ENCODE measurements at regions not wholly inside any gene's neighbourhood (a gene's known extent, or its start where the extent isn't known, plus 50 kb on each side); places are given as distances from the start of the nearest gene placed in this dataset.

DNA sequence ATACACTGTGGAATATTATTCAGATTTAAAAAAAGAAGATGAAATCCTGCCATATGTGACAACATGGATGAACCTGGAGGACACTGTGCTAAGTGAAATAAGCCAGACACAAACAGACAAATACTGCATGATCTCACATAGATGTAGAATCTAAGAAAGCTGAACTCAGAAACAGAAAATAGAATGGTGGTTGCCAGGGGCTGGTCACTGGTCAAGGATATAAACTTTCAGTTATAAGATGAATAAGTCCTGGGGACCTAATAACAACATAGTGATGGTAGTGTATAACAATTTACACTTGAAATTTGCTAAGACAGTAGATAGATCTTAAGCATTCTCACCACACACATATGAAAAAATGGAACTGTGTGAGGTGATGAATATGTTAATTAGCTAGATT is 161.3 kb upstream of the TMCC3 start:
- no peaks in the 10 kb centered on the region for H3K9me2 ChIP-seq (ENCODE audit: insufficient read depth, low read length)
- TF ChIP-seq TAF1 (IDR thresholded peaks at IDR 0.05; ENCODE audit: low read depth) (no peak), MXI1 (conservative IDR thresholded peaks at IDR 0.05; ENCODE audit: poor library complexity, severe bottlenecking) (no peak), EZH2 (IDR thresholded peaks at IDR 0.05; ENCODE audit: borderline replicate concordance, insufficient read depth, low read length, poor library complexity, severe bottlenecking) (no peak), RAD21 (conservative IDR thresholded peaks at IDR 0.05) (no peak), EP300 (conservative IDR thresholded peaks at IDR 0.05; ENCODE audit: poor library complexity, severe bottlenecking) (no peak), CTCF (IDR thresholded peaks at IDR 0.05; ENCODE audit: poor library complexity, severe bottlenecking) (no peak), POLR2AphosphoS5 (IDR thresholded peaks at IDR 0.05) (no peak), SMC3 (conservative IDR thresholded peaks at IDR 0.05; ENCODE audit: poor library complexity) (no peak)
- TF ChIP-seq, protein P1, sequence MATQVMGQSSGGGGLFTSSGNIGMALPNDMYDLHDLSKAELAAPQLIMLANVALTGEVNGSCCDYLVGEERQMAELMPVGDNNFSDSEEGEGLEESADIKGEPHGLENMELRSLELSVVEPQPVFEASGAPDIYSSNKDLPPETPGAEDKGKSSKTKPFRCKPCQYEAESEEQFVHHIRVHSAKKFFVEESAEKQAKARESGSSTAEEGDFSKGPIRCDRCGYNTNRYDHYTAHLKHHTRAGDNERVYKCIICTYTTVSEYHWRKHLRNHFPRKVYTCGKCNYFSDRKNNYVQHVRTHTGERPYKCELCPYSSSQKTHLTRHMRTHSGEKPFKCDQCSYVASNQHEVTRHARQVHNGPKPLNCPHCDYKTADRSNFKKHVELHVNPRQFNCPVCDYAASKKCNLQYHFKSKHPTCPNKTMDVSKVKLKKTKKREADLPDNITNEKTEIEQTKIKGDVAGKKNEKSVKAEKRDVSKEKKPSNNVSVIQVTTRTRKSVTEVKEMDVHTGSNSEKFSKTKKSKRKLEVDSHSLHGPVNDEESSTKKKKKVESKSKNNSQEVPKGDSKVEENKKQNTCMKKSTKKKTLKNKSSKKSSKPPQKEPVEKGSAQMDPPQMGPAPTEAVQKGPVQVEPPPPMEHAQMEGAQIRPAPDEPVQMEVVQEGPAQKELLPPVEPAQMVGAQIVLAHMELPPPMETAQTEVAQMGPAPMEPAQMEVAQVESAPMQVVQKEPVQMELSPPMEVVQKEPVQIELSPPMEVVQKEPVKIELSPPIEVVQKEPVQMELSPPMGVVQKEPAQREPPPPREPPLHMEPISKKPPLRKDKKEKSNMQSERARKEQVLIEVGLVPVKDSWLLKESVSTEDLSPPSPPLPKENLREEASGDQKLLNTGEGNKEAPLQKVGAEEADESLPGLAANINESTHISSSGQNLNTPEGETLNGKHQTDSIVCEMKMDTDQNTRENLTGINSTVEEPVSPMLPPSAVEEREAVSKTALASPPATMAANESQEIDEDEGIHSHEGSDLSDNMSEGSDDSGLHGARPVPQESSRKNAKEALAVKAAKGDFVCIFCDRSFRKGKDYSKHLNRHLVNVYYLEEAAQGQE (IDR thresholded peaks at IDR 0.05; ENCODE audit: borderline replicate concordance): no peak
- H4K20me1 ChIP-seq (ENCODE audit: insufficient read depth): no peaks in the 10 kb centered on the region
- no peaks in the 10 kb centered on the region for H3F3A ChIP-seq (ENCODE audit: insufficient read depth, low read length, poor library complexity, severe bottlenecking)
- H3K27me3 ChIP-seq (ENCODE audit: insufficient read depth, low read depth, low read length): no peaks in the 10 kb centered on the region
- no peak overlapping the region for H3K4me2 ChIP-seq (ENCODE audit: low read length)
- no peak overlapping the region for H3K4me3 ChIP-seq (ENCODE audit: low read length)
- no peak overlapping the region for H2AFZ ChIP-seq (ENCODE audit: low read depth, low read length)
- H3K9me3 ChIP-seq (ENCODE audit: low read length): peaks cover 10% of the 10 kb centered on the region
- no peak overlapping the region for H3K27ac ChIP-seq (ENCODE audit: low read length)
- no peaks in the 10 kb centered on the region for H3K79me2 ChIP-seq (replicated peaks; ENCODE audit: insufficient read depth, low read length)
- H3K36me3 ChIP-seq (ENCODE audit: insufficient read depth, low read length): no peaks in the 10 kb centered on the region
- no peak overlapping the region for H3K9ac ChIP-seq (ENCODE audit: low read length)

GRCh38 chr12:94807951-94808350 is 157.6 kb upstream of the TMCC3 start:
- H3K9me2 ChIP-seq (ENCODE audit: insufficient read depth, low read length): no peaks in the 10 kb centered on the region

DNA sequence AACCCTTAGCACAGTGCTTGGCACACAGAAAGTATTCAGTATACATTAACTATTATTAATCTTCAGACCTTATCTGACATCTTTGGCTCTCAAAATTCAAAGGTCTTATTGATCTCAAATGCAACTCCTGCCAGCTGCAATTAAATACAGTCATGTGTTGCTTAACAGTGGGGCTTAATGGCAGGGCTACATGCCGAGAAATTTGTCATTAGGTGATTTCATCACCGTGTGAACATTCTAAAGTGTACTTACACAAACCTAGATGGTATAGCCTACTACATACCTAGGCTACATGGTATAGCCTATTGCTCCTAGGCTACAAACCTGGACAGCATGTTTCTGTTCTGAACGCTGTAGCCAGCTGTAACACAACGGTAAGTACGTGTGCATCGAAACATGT is 156.3 kb upstream of the TMCC3 start:
- Histone ChIP-seq H4K20me1 (ENCODE audit: insufficient read depth) (no peaks in the 10 kb centered on the region), H3F3A (ENCODE audit: insufficient read depth, low read length, poor library complexity, severe bottlenecking) (no peaks in the 10 kb centered on the region), H2AFZ (ENCODE audit: low read depth, low read length) (no peak overlapping the region), H3K9me3 (ENCODE audit: low read length) (peaks cover 2% of the 10 kb centered on the region), H3K27ac (ENCODE audit: low read length) (no peak overlapping the region), H3K4me3 (ENCODE audit: low read length) (no peak overlapping the region), H3K27me3 (ENCODE audit: insufficient read depth, low read depth, low read length) (no peaks in the 10 kb centered on the region), H3K36me3 (ENCODE audit: insufficient read depth, low read length) (no peaks in the 10 kb centered on the region), H3K79me2 (replicated peaks; ENCODE audit: insufficient read depth, low read length) (no peaks in the 10 kb centered on the region), H3K4me2 (ENCODE audit: low read length) (no peak overlapping the region), H3K9ac (ENCODE audit: low read length) (no peak overlapping the region), H3K9me2 (ENCODE audit: insufficient read depth, low read length) (no peaks in the 10 kb centered on the region)
- TF ChIP-seq MXI1 (conservative IDR thresholded peaks at IDR 0.05; ENCODE audit: poor library complexity, severe bottlenecking) (no peak), EP300 (conservative IDR thresholded peaks at IDR 0.05; ENCODE audit: poor library complexity, severe bottlenecking) (no peak), SMC3 (conservative IDR thresholded peaks at IDR 0.05; ENCODE audit: poor library complexity) (no peak), CTCF (IDR thresholded peaks at IDR 0.05; ENCODE audit: poor library complexity, severe bottlenecking) (no peak), EZH2 (IDR thresholded peaks at IDR 0.05; ENCODE audit: borderline replicate concordance, insufficient read depth, low read length, poor library complexity, severe bottlenecking) (no peak), RAD21 (conservative IDR thresholded peaks at IDR 0.05) (no peak), TAF1 (IDR thresholded peaks at IDR 0.05; ENCODE audit: low read depth) (no peak), POLR2AphosphoS5 (IDR thresholded peaks at IDR 0.05) (no peak)
- TF ChIP-seq, protein P1 (IDR thresholded peaks at IDR 0.05; ENCODE audit: borderline replicate concordance): no peak

More at GRCh38 chr12:94807951-94808350, 157.6 kb upstream of the TMCC3 start:
- Histone ChIP-seq H3K4me3 (ENCODE audit: low read length) (no peak overlapping the region), H3K79me2 (replicated peaks; ENCODE audit: insufficient read depth, low read length) (no peaks in the 10 kb centered on the region), H3K4me2 (ENCODE audit: low read length) (no peak overlapping the region), H3K27ac (ENCODE audit: low read length) (no peak overlapping the region), H4K20me1 (ENCODE audit: insufficient read depth) (no peaks in the 10 kb centered on the region), H2AFZ (ENCODE audit: low read depth, low read length) (no peak overlapping the region), H3F3A (ENCODE audit: insufficient read depth, low read length, poor library complexity, severe bottlenecking) (no peaks in the 10 kb centered on the region), H3K36me3 (ENCODE audit: insufficient read depth, low read length) (no peaks in the 10 kb centered on the region), H3K9ac (ENCODE audit: low read length) (no peak overlapping the region), H3K27me3 (ENCODE audit: insufficient read depth, low read depth, low read length) (no peaks in the 10 kb centered on the region), H3K9me3 (ENCODE audit: low read length) (peaks cover 7% of the 10 kb centered on the region)
- TF ChIP-seq SMC3 (conservative IDR thresholded peaks at IDR 0.05; ENCODE audit: poor library complexity): no peak
